ENCODE measurements at regions not wholly inside any gene's neighbourhood (a gene's known extent, or its start where the extent isn't known, plus 50 kb on each side); places are given as distances from the start of the nearest gene placed in this dataset.

- Histone ChIP-seq H3K9me3 (ENCODE audit: low read length) (no peaks in the 10 kb centered on the region), H3K36me3 (replicated peaks in 1 of 2; ENCODE audit: control insufficient read depth in 1 of 2, insufficient read depth in 2 of 2, low read length in 2 of 2) (no peaks in the 10 kb centered on the region), H3K4me1 (ENCODE audit: insufficient read depth, low read length) (peaks cover 2% of the 10 kb centered on the region; the same call in 1 of the 2 replicates), H3K4me2 (ENCODE audit: low read depth, low read length) (no peak overlapping the region), H3K4me3 (replicated peaks in 1 of 3; ENCODE audit: insufficient read depth in 1 of 3, low read depth in 2 of 3, low read length in 3 of 3) (no peak overlapping the region), H3K79me2 (ENCODE audit: insufficient read depth, low read length) (no peaks in the 10 kb centered on the region), H3K27me3 (ENCODE audit: control insufficient read depth in 1 of 2, insufficient read depth in 2 of 2, low read length in 2 of 2) (no peaks in the 10 kb centered on the region), H2AFZ (ENCODE audit: low read length) (no peak overlapping the region), H3K9ac (ENCODE audit: insufficient read depth, low read depth, low read length) (no peak overlapping the region), H3K27ac (ENCODE audit: extremely low read length, insufficient read depth, low read length) (no peak overlapping the region), H4K20me1 (ENCODE audit: insufficient read depth, low read length) (no peaks in the 10 kb centered on the region)
- intact Hi-C loops (cut with micrococcal nuclease; ENCODE audit: unreplicated experiment), result no loop called here
- in situ Hi-C loops (cut with HindIII; ENCODE audit: extremely low pct_ligation_motif_present, low pct_unique_long_range_greater_than_20kb), result no loop called here
- ATAC-seq, result no peak
- no TSS peak for BruUV-seq (replicated peaks)
- DNase-seq (ENCODE audit: low spot score), result no peak
- 61% methylated on average over 3 of the region's 3 CpGs for WGBS (ENCODE audit: low lambda C conversion rate)
- CTCF ChIA-PET (ENCODE audit: low intra/inter-chr PET ratio, low total read pairs), result no interaction called here
- POLR2A ChIA-PET, result no interaction called here
- FAIRE-seq, result no peak
- TF ChIP-seq KDM4B (CRISPR knock-in tag; IDR thresholded peaks at IDR 0.05) (no peak), HDAC6 (IDR thresholded peaks at IDR 0.05; ENCODE audit: low read depth, low read length) (no peak), ZBED4 (CRISPR knock-in tag; IDR thresholded peaks at IDR 0.05; ENCODE audit: borderline replicate concordance) (no peak), NFE2L1 (CRISPR knock-in tag; IDR thresholded peaks at IDR 0.05; ENCODE audit: borderline replicate concordance) (no peak), CHCHD3 (CRISPR knock-in tag; IDR thresholded peaks at IDR 0.05) (no peak), GATAD1 (CRISPR knock-in tag; IDR thresholded peaks at IDR 0.05) (no peak), HMGXB4 (CRISPR knock-in tag; IDR thresholded peaks at IDR 0.05; ENCODE audit: borderline replicate concordance in 1 of 2, low read depth in 1 of 2) (no peak), ZBTB1 (CRISPR knock-in tag; IDR thresholded peaks at IDR 0.05; ENCODE audit: borderline replicate concordance) (no peak), ZBTB2 (CRISPR knock-in tag; IDR thresholded peaks at IDR 0.05; ENCODE audit: low read depth) (no peak), ZBTB7B (CRISPR knock-in tag; IDR thresholded peaks at IDR 0.05) (no peak), MIER3 (CRISPR knock-in tag; IDR thresholded peaks at IDR 0.05; ENCODE audit: borderline replicate concordance) (no peak), SMYD3 (CRISPR knock-in tag; IDR thresholded peaks at IDR 0.05) (no peak), MAFK (conservative IDR thresholded peaks at IDR 0.05 in 1 of 2, IDR thresholded peaks at IDR 0.05 in 1 of 2; ENCODE audit: low read length in 2 of 2) (no peak), LBX2 (CRISPR knock-in tag; IDR thresholded peaks at IDR 0.05; ENCODE audit: borderline replicate concordance) (no peak), PLRG1 (conservative IDR thresholded peaks at IDR 0.05) (no peak), RFX3 (CRISPR knock-in tag; IDR thresholded peaks at IDR 0.05) (no peak), ONECUT2 (CRISPR knock-in tag; IDR thresholded peaks at IDR 0.05) (no peak), NPAS2 (CRISPR knock-in tag; IDR thresholded peaks at IDR 0.05; ENCODE audit: borderline replicate concordance) (no peak)
These were observed 70.0 kb upstream of the PLEKHG1 start for GRCh38 chr6:150529646-150530045.

Measured in HepG2 (cell line).